Karpas-422 (cell line): ENCODE measurements at regions not wholly inside any gene's neighbourhood (a gene's known extent, or its start where the extent isn't known, plus 50 kb on each side); places are given as distances from the start of the nearest gene placed in this dataset.
A peak's percentile ranks its signal among the peaks of the same experiment; 100 is the strongest.

Source experiments
- DNase-seq: peaks from one replicate; pipeline ENCODE4 v3.0.0-alpha.2; 2015
- H2AFZ ChIP-seq: fragments of 200-600 bp; sonication (generic); 2 replicates; pipeline ENCODE4 v1.6.1; 2014; ENCODE audit warnings: antibody characterized with exemption, low read length, mixed read lengths
- H3K27ac ChIP-seq: fragments of 200-600 bp; sonication (generic); 2 replicates; pipeline ENCODE4 v1.5.1; 2014; ENCODE audit warnings: mild to moderate bottlenecking, low read length, moderate library complexity
- H3K27me3 ChIP-seq: fragments of 200-600 bp; sonication (generic); 2 replicates; pipeline ENCODE4 v1.6.1; 2014; ENCODE audit warnings: low read length, mixed read lengths
- H3K36me3 ChIP-seq: fragments of 200-600 bp; sonication (generic); 2 replicates; pipeline ENCODE4 v1.6.1; 2014; ENCODE audit warnings: low read length, mixed read lengths; ENCODE audit not compliant: insufficient read depth
- H3K4me1 ChIP-seq: fragments of 200-600 bp; sonication (generic); 2 replicates; pipeline ENCODE4 v1.6.1; 2014; ENCODE audit warnings: mild to moderate bottlenecking, low read length, mixed read lengths
- H3K4me2 ChIP-seq: fragments of 200-600 bp; sonication (generic); 2 replicates; pipeline ENCODE4 v1.6.1; 2014; ENCODE audit warnings: low read length, low read depth, mild to moderate bottlenecking; ENCODE audit not compliant: poor library complexity, severe bottlenecking
- H3K4me3 ChIP-seq: fragments of 200-600 bp; sonication (generic); 2 replicates; pipeline ENCODE4 v1.5.1; 2014; ENCODE audit warnings: mild to moderate bottlenecking, antibody characterized with exemption, low read length, mixed read lengths
- H3K79me2 ChIP-seq: fragments of 200-600 bp; sonication (generic); 2 replicates; pipeline ENCODE4 v1.6.1; 2014; ENCODE audit warnings: mild to moderate bottlenecking, low read length, mixed read lengths
- H3K9ac ChIP-seq: fragments of 200-600 bp; sonication (generic); 2 replicates; pipeline ENCODE4 v1.6.0; 2014; ENCODE audit warnings: low read length
- H3K9me2 ChIP-seq: fragments of 200-600 bp; sonication (generic), shearing (Covaris generic); replicated peaks from 2 replicates; pipeline ENCODE4 v1.6.0; 2014; ENCODE audit warnings: mild to moderate bottlenecking, low read length, moderate library complexity; ENCODE audit not compliant: insufficient read depth
- H3K9me3 ChIP-seq: fragments of 300-700, 200-600 bp; sonication (generic); 2 replicates; pipeline ENCODE4 v1.6.1; 2014; ENCODE audit warnings: low read length, mixed read lengths
- H4K20me1 ChIP-seq: fragments of 200-600 bp; sonication (generic); 2 replicates; pipeline ENCODE4 v1.6.1; 2014; ENCODE audit warnings: mild to moderate bottlenecking, antibody characterized with exemption, low read length, low read depth; ENCODE audit not compliant: insufficient read depth

DNA sequence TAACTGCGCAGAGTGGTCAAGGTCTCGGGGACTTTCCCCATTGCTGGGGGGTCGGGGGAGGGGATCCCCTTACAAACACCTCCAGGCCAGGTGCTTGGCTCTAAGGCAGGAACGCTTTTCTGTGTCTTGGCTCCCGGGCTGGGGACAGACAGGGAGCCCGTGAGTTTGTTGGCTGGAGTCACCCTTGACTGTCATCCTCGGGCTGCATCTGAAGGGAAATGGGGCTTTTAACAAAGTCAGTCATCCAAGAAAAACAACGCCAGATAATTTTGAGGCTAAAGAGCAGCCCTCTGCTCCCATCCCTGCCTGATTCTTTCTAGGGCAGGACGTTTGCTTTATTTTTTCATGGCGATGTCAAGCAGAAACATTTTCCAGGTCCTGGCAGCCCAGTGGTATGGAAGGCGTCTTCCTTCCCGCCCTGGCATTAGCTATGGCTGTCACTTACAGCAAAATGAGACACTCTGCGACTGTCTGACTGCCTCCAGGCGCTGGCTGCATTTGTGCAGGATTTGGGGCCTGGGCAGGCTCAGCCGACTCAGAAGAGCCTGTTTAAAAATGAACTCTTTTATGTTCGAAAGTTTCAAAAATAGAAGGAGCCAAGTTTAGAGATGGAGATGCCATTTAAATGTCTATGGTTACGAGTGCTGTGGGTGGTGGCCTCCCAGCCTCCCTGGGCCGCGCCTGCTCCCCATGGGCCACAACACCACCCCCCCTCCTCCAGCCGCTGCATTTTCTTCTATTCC is 54.7 kb upstream of the TNS3 start:
- Histone ChIP-seq H3K4me3 (no peak overlapping the region), H3K36me3 (no peaks in the 10 kb centered on the region), H2AFZ (no peak overlapping the region), H3K9me3 (no peaks in the 10 kb centered on the region), H3K4me1 (peaks cover 10% of the 10 kb centered on the region), H3K9me2 (no peaks in the 10 kb centered on the region), H4K20me1 (no peaks in the 10 kb centered on the region), H3K27ac (no peak overlapping the region), H3K79me2 (no peaks in the 10 kb centered on the region), H3K4me2 (no peak overlapping the region), H3K9ac (no peak overlapping the region), H3K27me3 (no peaks in the 10 kb centered on the region)
- no peak for DNase-seq

DNA sequence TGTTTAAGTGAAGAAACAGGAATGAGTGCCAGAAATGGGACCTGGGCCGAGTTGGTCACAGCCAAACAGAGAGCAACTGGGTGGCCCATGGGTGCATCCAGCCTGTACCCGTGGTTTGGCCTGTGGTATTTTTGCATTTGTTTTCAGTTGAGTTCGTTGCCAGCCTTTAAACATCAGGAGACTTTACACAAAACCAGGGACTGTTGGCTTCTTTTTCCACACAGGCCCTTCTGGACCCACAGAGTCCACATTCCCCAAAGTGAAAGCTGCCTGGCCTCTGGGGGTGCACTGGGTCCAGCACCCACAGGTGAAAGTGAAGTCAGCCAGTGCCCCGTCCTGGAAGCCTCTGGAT is 54.1 kb upstream of the TNS3 start:
- Histone ChIP-seq H3K4me3 (no peak overlapping the region), H3K4me1 (peaks cover 10% of the 10 kb centered on the region), H3K27me3 (no peaks in the 10 kb centered on the region), H3K27ac (no peak overlapping the region), H3K4me2 (no peak overlapping the region), H3K9me2 (no peaks in the 10 kb centered on the region), H2AFZ (no peak overlapping the region), H3K36me3 (no peaks in the 10 kb centered on the region), H3K9me3 (no peaks in the 10 kb centered on the region), H3K9ac (no peak overlapping the region), H3K79me2 (no peaks in the 10 kb centered on the region), H4K20me1 (no peaks in the 10 kb centered on the region)
- DNase-seq = no peak

DNA sequence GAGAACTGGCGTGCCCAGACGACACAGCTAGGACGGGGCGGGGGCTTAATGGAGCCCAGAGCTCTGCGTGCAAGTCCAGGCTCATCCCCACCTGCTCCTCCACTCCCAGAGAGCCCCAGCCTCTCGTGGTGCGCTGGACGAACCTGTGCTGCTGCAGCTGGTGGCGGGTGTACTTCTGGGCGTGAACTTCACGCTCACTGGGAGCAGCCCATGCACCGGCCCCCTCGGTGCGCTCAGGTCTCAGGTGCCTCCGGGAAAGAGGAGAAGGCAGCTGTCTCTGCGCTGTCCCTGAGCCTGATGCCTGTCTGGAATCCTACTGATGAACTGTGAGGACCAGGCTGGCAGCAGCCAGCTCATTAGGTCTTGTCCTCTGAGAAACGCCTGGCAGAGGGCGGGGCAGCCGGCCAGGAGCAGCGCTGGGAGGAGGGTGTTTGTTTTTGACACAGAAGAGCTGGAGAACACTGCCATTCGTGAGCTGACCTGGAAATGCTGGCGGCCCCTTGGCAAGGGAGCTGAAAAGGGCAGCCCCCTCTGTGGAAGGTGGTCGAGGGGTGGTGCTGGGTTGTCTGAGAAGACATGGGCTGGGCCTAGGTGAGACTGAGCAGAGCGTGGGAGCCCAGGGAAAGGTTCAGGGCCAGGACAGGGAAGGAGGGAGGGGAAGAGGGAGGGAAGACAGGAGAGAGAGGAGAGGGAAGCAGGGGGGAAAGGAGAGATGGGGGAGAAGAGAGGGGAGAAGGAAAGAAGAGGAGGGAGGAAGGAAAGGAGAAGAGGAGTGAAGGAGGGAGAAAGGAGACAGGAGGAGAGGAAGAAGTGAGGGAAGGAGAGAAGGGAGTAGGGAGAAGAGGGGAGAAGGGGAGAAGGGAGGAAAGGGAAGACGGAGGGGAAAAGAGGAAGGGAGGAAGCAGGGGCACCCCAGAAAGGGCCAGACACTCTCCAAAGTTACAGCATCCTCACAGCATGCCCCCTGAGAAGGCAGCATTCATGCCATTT is 53.5 kb upstream of the TNS3 start:
- no peaks in the 10 kb centered on the region for H3K27me3 ChIP-seq
- no peak for DNase-seq
- H3K4me3 ChIP-seq = no peak overlapping the region
- H3K9me2 ChIP-seq = no peaks in the 10 kb centered on the region
- no peaks in the 10 kb centered on the region for H3K36me3 ChIP-seq
- no peak overlapping the region for H2AFZ ChIP-seq
- no peak overlapping the region for H3K27ac ChIP-seq
- H4K20me1 ChIP-seq = no peaks in the 10 kb centered on the region
- H3K9ac ChIP-seq = no peak overlapping the region
- peaks cover 10% of the 10 kb centered on the region for H3K4me1 ChIP-seq
- no peak overlapping the region for H3K4me2 ChIP-seq
- no peaks in the 10 kb centered on the region for H3K79me2 ChIP-seq
- no peaks in the 10 kb centered on the region for H3K9me3 ChIP-seq

DNA sequence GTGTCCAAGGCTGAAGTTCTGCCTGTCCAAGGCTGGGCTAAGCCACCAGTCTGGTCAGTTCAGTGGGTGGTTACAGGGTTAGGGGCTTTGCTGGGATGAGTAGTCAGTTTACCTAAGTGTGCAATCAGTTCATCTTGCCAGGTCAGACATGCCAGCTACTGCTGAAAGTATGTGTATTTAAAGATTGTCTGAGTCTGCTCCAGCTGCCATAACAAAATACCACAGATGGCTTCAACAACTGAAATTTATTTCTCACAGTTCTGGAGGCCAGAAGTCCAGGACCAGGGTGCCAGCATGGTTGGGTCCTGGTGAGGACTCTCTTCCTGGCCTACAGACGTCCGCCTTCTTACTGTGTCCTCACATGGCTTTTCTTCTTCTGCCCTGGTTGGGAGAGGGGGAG is 52.4 kb upstream of the TNS3 start:
- no peak overlapping the region for H3K4me3 ChIP-seq
- no peak for DNase-seq
- H2AFZ ChIP-seq = 0 out of 2 replicates have a peak overlapping the region, but pooled peaks have one; percentile 1
- no peaks in the 10 kb centered on the region for H3K79me2 ChIP-seq
- no peaks in the 10 kb centered on the region for H3K9me2 ChIP-seq
- H3K4me2 ChIP-seq = no peak overlapping the region
- no peaks in the 10 kb centered on the region for H3K27me3 ChIP-seq
- H3K36me3 ChIP-seq = no peaks in the 10 kb centered on the region
- no peaks in the 10 kb centered on the region for H4K20me1 ChIP-seq
- no peaks in the 10 kb centered on the region for H3K9me3 ChIP-seq
- H3K27ac ChIP-seq = no peak overlapping the region
- no peak overlapping the region for H3K9ac ChIP-seq
- H3K4me1 ChIP-seq = peaks cover 10% of the 10 kb centered on the region

DNA sequence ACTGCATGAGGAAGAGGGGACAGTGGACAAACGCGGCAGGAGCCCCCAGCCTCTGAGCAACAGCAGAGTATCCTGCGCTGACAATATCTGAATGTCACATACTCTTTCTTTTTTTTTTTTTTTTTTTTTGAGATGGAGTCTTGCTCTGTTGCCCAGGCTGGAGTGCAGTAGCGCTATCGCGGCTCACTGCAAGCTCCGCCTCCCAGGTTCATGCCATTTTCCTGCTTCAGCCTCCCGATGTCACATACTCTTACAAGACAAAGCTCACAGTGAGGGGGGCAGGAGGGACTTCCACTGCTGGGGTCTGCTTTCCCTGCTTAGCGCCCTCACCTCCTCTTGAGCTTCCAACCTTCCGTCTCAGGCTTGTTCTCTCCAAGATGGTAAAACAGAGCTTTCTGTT is 51.2 kb upstream of the TNS3 start:
- H3K27ac ChIP-seq = no peak overlapping the region
- no peaks in the 10 kb centered on the region for H3K79me2 ChIP-seq
- H3K9me2 ChIP-seq = no peaks in the 10 kb centered on the region
- H2AFZ ChIP-seq = no peak overlapping the region
- peaks cover 10% of the 10 kb centered on the region for H3K4me1 ChIP-seq
- no peak overlapping the region for H3K4me3 ChIP-seq
- no peaks in the 10 kb centered on the region for H3K27me3 ChIP-seq
- H3K9me3 ChIP-seq = no peaks in the 10 kb centered on the region
- H3K9ac ChIP-seq = no peak overlapping the region
- no peaks in the 10 kb centered on the region for H4K20me1 ChIP-seq
- no peak for DNase-seq
- no peaks in the 10 kb centered on the region for H3K36me3 ChIP-seq
- H3K4me2 ChIP-seq = no peak overlapping the region
